ENCODE measurements at regions not wholly inside any gene's neighbourhood (a gene's known extent, or its start where the extent isn't known, plus 50 kb on each side); places are given as distances from the start of the nearest gene placed in this dataset.

GRCh38 chr12:75714462-75715322, 203.3 kb upstream of the KRR1 start:
- Histone ChIP-seq H3K27me3 (ENCODE audit: insufficient read depth, low read depth, low read length) (no peaks in the 10 kb centered on the region), H2AFZ (ENCODE audit: low read depth, low read length) (no peak overlapping the region), H3K4me2 (ENCODE audit: low read length) (no peak overlapping the region), H3F3A (ENCODE audit: insufficient read depth, low read length, poor library complexity, severe bottlenecking) (no peaks in the 10 kb centered on the region), H3K9ac (ENCODE audit: low read length) (no peak overlapping the region), H3K4me3 (ENCODE audit: low read length) (no peak overlapping the region), H3K9me3 (ENCODE audit: low read length) (no peaks in the 10 kb centered on the region), H4K20me1 (ENCODE audit: insufficient read depth) (no peaks in the 10 kb centered on the region), H3K36me3 (ENCODE audit: insufficient read depth, low read length) (no peaks in the 10 kb centered on the region), H3K27ac (ENCODE audit: low read length) (no peak overlapping the region), H3K79me2 (replicated peaks; ENCODE audit: insufficient read depth, low read length) (no peaks in the 10 kb centered on the region), H3K9me2 (ENCODE audit: insufficient read depth, low read length) (no peaks in the 10 kb centered on the region)
- TF ChIP-seq MXI1 (conservative IDR thresholded peaks at IDR 0.05; ENCODE audit: poor library complexity, severe bottlenecking) (no peak), RAD21 (conservative IDR thresholded peaks at IDR 0.05) (no peak), CTCF (IDR thresholded peaks at IDR 0.05; ENCODE audit: poor library complexity, severe bottlenecking) (no peak), EZH2 (IDR thresholded peaks at IDR 0.05; ENCODE audit: borderline replicate concordance, insufficient read depth, low read length, poor library complexity, severe bottlenecking) (no peak), TAF1 (IDR thresholded peaks at IDR 0.05; ENCODE audit: low read depth) (no peak), POLR2AphosphoS5 (IDR thresholded peaks at IDR 0.05) (no peak), EP300 (conservative IDR thresholded peaks at IDR 0.05; ENCODE audit: poor library complexity, severe bottlenecking) (no peak), SMC3 (conservative IDR thresholded peaks at IDR 0.05; ENCODE audit: poor library complexity) (no peak)
- TF ChIP-seq, protein P1, sequence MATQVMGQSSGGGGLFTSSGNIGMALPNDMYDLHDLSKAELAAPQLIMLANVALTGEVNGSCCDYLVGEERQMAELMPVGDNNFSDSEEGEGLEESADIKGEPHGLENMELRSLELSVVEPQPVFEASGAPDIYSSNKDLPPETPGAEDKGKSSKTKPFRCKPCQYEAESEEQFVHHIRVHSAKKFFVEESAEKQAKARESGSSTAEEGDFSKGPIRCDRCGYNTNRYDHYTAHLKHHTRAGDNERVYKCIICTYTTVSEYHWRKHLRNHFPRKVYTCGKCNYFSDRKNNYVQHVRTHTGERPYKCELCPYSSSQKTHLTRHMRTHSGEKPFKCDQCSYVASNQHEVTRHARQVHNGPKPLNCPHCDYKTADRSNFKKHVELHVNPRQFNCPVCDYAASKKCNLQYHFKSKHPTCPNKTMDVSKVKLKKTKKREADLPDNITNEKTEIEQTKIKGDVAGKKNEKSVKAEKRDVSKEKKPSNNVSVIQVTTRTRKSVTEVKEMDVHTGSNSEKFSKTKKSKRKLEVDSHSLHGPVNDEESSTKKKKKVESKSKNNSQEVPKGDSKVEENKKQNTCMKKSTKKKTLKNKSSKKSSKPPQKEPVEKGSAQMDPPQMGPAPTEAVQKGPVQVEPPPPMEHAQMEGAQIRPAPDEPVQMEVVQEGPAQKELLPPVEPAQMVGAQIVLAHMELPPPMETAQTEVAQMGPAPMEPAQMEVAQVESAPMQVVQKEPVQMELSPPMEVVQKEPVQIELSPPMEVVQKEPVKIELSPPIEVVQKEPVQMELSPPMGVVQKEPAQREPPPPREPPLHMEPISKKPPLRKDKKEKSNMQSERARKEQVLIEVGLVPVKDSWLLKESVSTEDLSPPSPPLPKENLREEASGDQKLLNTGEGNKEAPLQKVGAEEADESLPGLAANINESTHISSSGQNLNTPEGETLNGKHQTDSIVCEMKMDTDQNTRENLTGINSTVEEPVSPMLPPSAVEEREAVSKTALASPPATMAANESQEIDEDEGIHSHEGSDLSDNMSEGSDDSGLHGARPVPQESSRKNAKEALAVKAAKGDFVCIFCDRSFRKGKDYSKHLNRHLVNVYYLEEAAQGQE (IDR thresholded peaks at IDR 0.05; ENCODE audit: borderline replicate concordance), result no peak

DNA sequence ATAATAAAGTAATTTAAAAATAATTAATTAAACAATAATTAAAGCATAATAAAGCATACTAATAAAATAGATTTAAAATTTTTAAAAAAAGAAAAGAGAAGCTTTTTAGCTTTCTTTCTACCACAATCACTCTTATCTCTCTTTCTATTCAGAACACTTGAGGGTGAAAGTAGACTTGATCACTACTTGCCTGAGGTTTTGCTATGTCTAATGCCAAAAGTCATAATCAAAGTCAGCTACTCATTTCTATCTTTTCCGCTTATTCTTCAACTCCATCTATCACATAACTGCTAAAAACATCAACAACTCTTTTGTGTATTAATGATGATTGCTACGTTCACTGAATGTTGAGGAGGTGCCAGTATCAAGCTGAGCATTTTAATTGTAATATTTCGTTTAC, 202.0 kb upstream of the KRR1 start:
- TF ChIP-seq SMC3 (conservative IDR thresholded peaks at IDR 0.05; ENCODE audit: poor library complexity) (no peak), MXI1 (conservative IDR thresholded peaks at IDR 0.05; ENCODE audit: poor library complexity, severe bottlenecking) (no peak), TAF1 (IDR thresholded peaks at IDR 0.05; ENCODE audit: low read depth) (no peak), EP300 (conservative IDR thresholded peaks at IDR 0.05; ENCODE audit: poor library complexity, severe bottlenecking) (no peak), CTCF (IDR thresholded peaks at IDR 0.05; ENCODE audit: poor library complexity, severe bottlenecking) (no peak), RAD21 (conservative IDR thresholded peaks at IDR 0.05) (no peak), EZH2 (IDR thresholded peaks at IDR 0.05; ENCODE audit: borderline replicate concordance, insufficient read depth, low read length, poor library complexity, severe bottlenecking) (no peak), POLR2AphosphoS5 (IDR thresholded peaks at IDR 0.05) (no peak)
- TF ChIP-seq, protein P1 (IDR thresholded peaks at IDR 0.05; ENCODE audit: borderline replicate concordance), result no peak
- Histone ChIP-seq H3F3A (ENCODE audit: insufficient read depth, low read length, poor library complexity, severe bottlenecking) (no peaks in the 10 kb centered on the region), H3K9ac (ENCODE audit: low read length) (no peak overlapping the region), H3K27me3 (ENCODE audit: insufficient read depth, low read depth, low read length) (no peaks in the 10 kb centered on the region), H3K9me2 (ENCODE audit: insufficient read depth, low read length) (no peaks in the 10 kb centered on the region), H3K27ac (ENCODE audit: low read length) (no peak overlapping the region), H2AFZ (ENCODE audit: low read depth, low read length) (no peak overlapping the region), H3K36me3 (ENCODE audit: insufficient read depth, low read length) (no peaks in the 10 kb centered on the region), H3K79me2 (replicated peaks; ENCODE audit: insufficient read depth, low read length) (no peaks in the 10 kb centered on the region), H4K20me1 (ENCODE audit: insufficient read depth) (no peaks in the 10 kb centered on the region), H3K4me2 (ENCODE audit: low read length) (no peak overlapping the region), H3K9me3 (ENCODE audit: low read length) (no peaks in the 10 kb centered on the region), H3K4me3 (ENCODE audit: low read length) (no peak overlapping the region)

Measured in neural cell (in vitro differentiated cells).